ENCODE measurements at regions not wholly inside any gene's neighbourhood (a gene's known extent, or its start where the extent isn't known, plus 50 kb on each side); places are given as distances from the start of the nearest gene placed in this dataset.

GRCh38 chr1:56204206-56204605 lies 375.2 kb downstream of the PLPP3 start:
- Mint-ChIP-seq H3K27me3 (no peaks in the 10 kb centered on the region), H3K36me3 (no peaks in the 10 kb centered on the region), H3K27ac (no peak overlapping the region), H3K4me3 (no peak overlapping the region), H3K4me1 (no peaks in the 10 kb centered on the region), H3K9me3 (ENCODE audit: low read depth) (no peaks in the 10 kb centered on the region)
- CTCF ChIA-PET = no interaction called here
- DNase-seq (no peak), ATAC-seq (no peak)

- Mint-ChIP-seq H3K36me3 (no peaks in the 10 kb centered on the region), H3K4me1 (no peaks in the 10 kb centered on the region), H3K27me3 (no peaks in the 10 kb centered on the region), H3K9me3 (ENCODE audit: low read depth) (no peaks in the 10 kb centered on the region), H3K27ac (no peak overlapping the region), H3K4me3 (no peak overlapping the region)
- CTCF ChIA-PET = no interaction called here
- ATAC-seq = no peak
- DNase-seq = no peak
Measured at GRCh38 chr1:56202796-56203492, 376.4 kb downstream of the PLPP3 start.

- no peaks in the 10 kb centered on the region for H3K9me3 Mint-ChIP-seq (ENCODE audit: low read depth)
- CTCF ChIA-PET = no interaction called here
- ATAC-seq (no peak), DNase-seq (no peak)
- H3K4me3 Mint-ChIP-seq = no peak overlapping the region
- no peak overlapping the region for H3K27ac Mint-ChIP-seq
- H3K4me1 Mint-ChIP-seq = no peaks in the 10 kb centered on the region
- H3K27me3 Mint-ChIP-seq = no peaks in the 10 kb centered on the region
- H3K36me3 Mint-ChIP-seq = no peaks in the 10 kb centered on the region
Measured at GRCh38 chr1:56202186-56202585, 377.2 kb downstream of the PLPP3 start.

- Mint-ChIP-seq H3K36me3 (no peaks in the 10 kb centered on the region), H3K9me3 (ENCODE audit: low read depth) (no peaks in the 10 kb centered on the region), H3K4me1 (no peaks in the 10 kb centered on the region), H3K27ac (no peak overlapping the region), H3K27me3 (no peaks in the 10 kb centered on the region), H3K4me3 (no peak overlapping the region)
- CTCF ChIA-PET = no interaction called here
- DNase-seq (no peak), ATAC-seq (no peak)
Measured at GRCh38 chr1:56200896-56201295, 378.5 kb downstream of the PLPP3 start.

- H3K27me3 Mint-ChIP-seq = no peaks in the 10 kb centered on the region
- H3K36me3 Mint-ChIP-seq = no peaks in the 10 kb centered on the region
- ATAC-seq = no peak
- no peak for DNase-seq
- no peak overlapping the region for H3K27ac Mint-ChIP-seq
- CTCF ChIA-PET = no interaction called here
- no peaks in the 10 kb centered on the region for H3K4me1 Mint-ChIP-seq
- H3K9me3 Mint-ChIP-seq (ENCODE audit: low read depth) = no peaks in the 10 kb centered on the region
- H3K4me3 Mint-ChIP-seq = no peak overlapping the region
Measured at GRCh38 chr1:56200442-56200841, 378.9 kb downstream of the PLPP3 start.

- no peak for ATAC-seq
- Mint-ChIP-seq H3K27me3 (no peaks in the 10 kb centered on the region), H3K4me1 (no peaks in the 10 kb centered on the region), H3K36me3 (no peaks in the 10 kb centered on the region), H3K27ac (no peak overlapping the region), H3K4me3 (no peak overlapping the region), H3K9me3 (ENCODE audit: low read depth) (no peaks in the 10 kb centered on the region)
- CTCF ChIA-PET = no interaction called here
- no peak for DNase-seq
Measured at GRCh38 chr1:56199956-56200355, 379.4 kb downstream of the PLPP3 start.

GRCh38 chr1:56199061-56199460 lies 380.3 kb downstream of the PLPP3 start:
- Mint-ChIP-seq H3K9me3 (ENCODE audit: low read depth) (no peaks in the 10 kb centered on the region), H3K4me3 (no peak overlapping the region), H3K36me3 (no peaks in the 10 kb centered on the region), H3K27me3 (no peaks in the 10 kb centered on the region), H3K4me1 (no peaks in the 10 kb centered on the region), H3K27ac (no peak overlapping the region)
- ATAC-seq (no peak), DNase-seq (no peak)
- CTCF ChIA-PET = no interaction called here

- CTCF ChIA-PET = no interaction called here
- ATAC-seq = no peak
- Mint-ChIP-seq H3K4me1 (no peaks in the 10 kb centered on the region), H3K9me3 (ENCODE audit: low read depth) (no peaks in the 10 kb centered on the region), H3K4me3 (no peak overlapping the region), H3K27ac (no peak overlapping the region), H3K27me3 (no peaks in the 10 kb centered on the region), H3K36me3 (no peaks in the 10 kb centered on the region)
- DNase-seq = no peak
Measured at GRCh38 chr1:56197946-56198345, 381.4 kb downstream of the PLPP3 start.

- Mint-ChIP-seq H3K4me1 (no peaks in the 10 kb centered on the region), H3K27me3 (no peaks in the 10 kb centered on the region), H3K36me3 (no peaks in the 10 kb centered on the region), H3K9me3 (ENCODE audit: low read depth) (no peaks in the 10 kb centered on the region), H3K4me3 (no peak overlapping the region), H3K27ac (no peak overlapping the region)
- CTCF ChIA-PET = no interaction called here
- no peak for DNase-seq
- ATAC-seq = no peak
Measured at GRCh38 chr1:56196839-56197238, 382.5 kb downstream of the PLPP3 start.

GRCh38 chr1:56194701-56195300 lies 384.6 kb downstream of the PLPP3 start:
- CTCF ChIA-PET = no interaction called here
- Mint-ChIP-seq H3K27me3 (no peaks in the 10 kb centered on the region), H3K4me3 (no peak overlapping the region), H3K36me3 (no peaks in the 10 kb centered on the region), H3K4me1 (no peaks in the 10 kb centered on the region), H3K9me3 (ENCODE audit: low read depth) (no peaks in the 10 kb centered on the region), H3K27ac (no peak overlapping the region)
- DNase-seq (no peak), ATAC-seq (no peak)

- no peaks in the 10 kb centered on the region for H3K27me3 Mint-ChIP-seq
- CTCF ChIA-PET = no interaction called here
- no peak overlapping the region for H3K4me3 Mint-ChIP-seq
- H3K4me1 Mint-ChIP-seq = no peaks in the 10 kb centered on the region
- DNase-seq = no peak
- ATAC-seq = no peak
- no peaks in the 10 kb centered on the region for H3K36me3 Mint-ChIP-seq
- H3K27ac Mint-ChIP-seq = no peak overlapping the region
- no peaks in the 10 kb centered on the region for H3K9me3 Mint-ChIP-seq (ENCODE audit: low read depth)
Measured at GRCh38 chr1:56193656-56194055, 385.7 kb downstream of the PLPP3 start.

- no peaks in the 10 kb centered on the region for H3K36me3 Mint-ChIP-seq
Measured at GRCh38 chr1:56191369-56191768, 388.0 kb downstream of the PLPP3 start.

GRCh38 chr1:56190806-56191365 lies 388.5 kb downstream of the PLPP3 start:
- Mint-ChIP-seq H3K27ac (no peak overlapping the region), H3K9me3 (ENCODE audit: low read depth) (no peaks in the 10 kb centered on the region), H3K4me3 (no peak overlapping the region), H3K4me1 (no peaks in the 10 kb centered on the region), H3K36me3 (no peaks in the 10 kb centered on the region), H3K27me3 (no peaks in the 10 kb centered on the region)
- DNase-seq (no peak), ATAC-seq (no peak)
- CTCF ChIA-PET = no interaction called here

More at GRCh38 chr1:56191369-56191768, 388.0 kb downstream of the PLPP3 start:
- Mint-ChIP-seq H3K27ac (no peak overlapping the region), H3K4me3 (no peak overlapping the region), H3K4me1 (no peaks in the 10 kb centered on the region), H3K9me3 (ENCODE audit: low read depth) (no peaks in the 10 kb centered on the region), H3K27me3 (no peaks in the 10 kb centered on the region)
- ATAC-seq = no peak
- no peak for DNase-seq
- CTCF ChIA-PET = no interaction called here

- Mint-ChIP-seq H3K9me3 (ENCODE audit: low read depth) (no peaks in the 10 kb centered on the region), H3K36me3 (no peaks in the 10 kb centered on the region), H3K4me3 (no peak overlapping the region), H3K4me1 (no peaks in the 10 kb centered on the region), H3K27ac (no peak overlapping the region), H3K27me3 (no peaks in the 10 kb centered on the region)
- DNase-seq = no peak
- CTCF ChIA-PET = no interaction called here
- no peak for ATAC-seq
Measured at GRCh38 chr1:56189946-56190805, 389.2 kb downstream of the PLPP3 start.

Data from activated CD8-positive, alpha-beta memory T cell treated with anti-CD3 and anti-CD28 coated beads, Interleukin-2, amount 10 ng/mL, durations not matched to agents 7 days and 5 days (primary cell).